Neuronal stem cell (in vitro differentiated cells): ENCODE measurements at regions not wholly inside any gene's neighbourhood (a gene's known extent, or its start where the extent isn't known, plus 50 kb on each side); places are given as distances from the start of the nearest gene placed in this dataset.

ENCODE experiments used
- DNase-seq: peaks from one replicate; pipeline ENCODE4 v3.0.0-alpha.2; 2013; ENCODE audit warnings: low spot score
- H2AFZ ChIP-seq: one replicate; pipeline ENCODE4 v1.6.1; 2013; ENCODE audit warnings: mild to moderate bottlenecking, low read length, inconsistent platforms
- H2AK5ac ChIP-seq: 2 replicates; pipeline ENCODE4 v1.6.1; 2013; ENCODE audit warnings: low read depth, mild to moderate bottlenecking, inconsistent platforms, low read length, moderate library complexity, mixed read lengths
- H2BK120ac ChIP-seq: 2 replicates; pipeline ENCODE4 v1.6.1; 2013; ENCODE audit warnings: low read depth, mild to moderate bottlenecking, inconsistent platforms, low read length, moderate library complexity, mixed read lengths
- H2BK12ac ChIP-seq: one replicate; pipeline ENCODE4 v1.6.1; 2013; ENCODE audit warnings: low read length, inconsistent platforms
- H2BK15ac ChIP-seq: 2 replicates; pipeline ENCODE4 v1.6.1; 2013; ENCODE audit warnings: mild to moderate bottlenecking, low read length, inconsistent platforms, mixed read lengths
- H2BK5ac ChIP-seq: one replicate; pipeline ENCODE4 v1.6.1; 2013; ENCODE audit warnings: inconsistent platforms, mild to moderate bottlenecking, low read length, moderate library complexity
- H3K14ac ChIP-seq: one replicate; pipeline ENCODE4 v1.6.1; 2013; ENCODE audit warnings: low read length, inconsistent platforms
- H3K18ac ChIP-seq: 2 replicates; pipeline ENCODE4 v1.6.1; 2013; ENCODE audit warnings: low read length, inconsistent platforms
- H3K23ac ChIP-seq: 2 replicates; pipeline ENCODE4 v1.6.1; 2013; ENCODE audit warnings: low read depth, mild to moderate bottlenecking, mixed read lengths, low read length, inconsistent platforms; ENCODE audit not compliant: poor library complexity
- H3K27ac ChIP-seq: replicated peaks from 3 replicates; pipeline ENCODE4 v1.5.1; 2013; ENCODE audit warnings: low read length, inconsistent platforms
- H3K27me3 ChIP-seq, 3 experiments: 2 replicates each; pipeline ENCODE4 v1.6.1; 2013; ENCODE audit warnings: low read length in 3 of 3, mild to moderate bottlenecking in 2 of 3, inconsistent platforms in 1 of 3, low read depth in 1 of 3, mixed read lengths in 1 of 3, moderate library complexity in 1 of 3; ENCODE audit not compliant: control insufficient read depth in 3 of 3, insufficient read depth in 3 of 3
- H3K36me3 ChIP-seq, 2 donors: replicated peaks in 1 of 2; 2 replicates each; pipeline ENCODE4 v1.6.1; 2013; ENCODE audit warnings: low read length in 2 of 2; ENCODE audit not compliant: control insufficient read depth in 2 of 2, insufficient read depth in 2 of 2
- H3K4ac ChIP-seq: 2 replicates; pipeline ENCODE4 v1.6.1; 2013; ENCODE audit warnings: inconsistent platforms, mild to moderate bottlenecking, low read length, moderate library complexity
- H3K4me1 ChIP-seq, 2 donors: 1 replicate in 1 of 2; 2 replicates in 1 of 2; pipeline ENCODE4 v1.6.1; 2013; ENCODE audit warnings: low read length in 2 of 2, low read depth in 1 of 2; ENCODE audit not compliant: control insufficient read depth in 2 of 2, insufficient read depth in 1 of 2
- H3K4me2 ChIP-seq: one replicate; pipeline ENCODE4 v1.6.1; 2013; ENCODE audit warnings: mild to moderate bottlenecking, low read length, inconsistent platforms; ENCODE audit not compliant: insufficient read depth, poor library complexity, severe bottlenecking
- H3K4me3 ChIP-seq, 2 donors: 2 replicates each; pipeline ENCODE4 v1.5.1; 2013; ENCODE audit warnings: low read length in 2 of 2, mild to moderate bottlenecking in 2 of 2, inconsistent platforms in 1 of 2, moderate library complexity in 1 of 2
- H3K79me1 ChIP-seq: one replicate; pipeline ENCODE4 v1.6.1; 2013; ENCODE audit warnings: low read depth, mild to moderate bottlenecking, inconsistent platforms, low read length, moderate library complexity
- H3K9ac ChIP-seq: one replicate; pipeline ENCODE4 v1.6.1; 2013; ENCODE audit warnings: mild to moderate bottlenecking, low read depth, low read length, inconsistent platforms; ENCODE audit not compliant: poor library complexity
- H3K9me3 ChIP-seq, 2 donors: replicated peaks in 1 of 2; 2 replicates each; pipeline versions ENCODE3 to v1.6.1; 2013; ENCODE audit warnings: low read length in 2 of 2, mild to moderate bottlenecking in 2 of 2, inconsistent platforms in 1 of 2, low read depth in 1 of 2, mixed read lengths in 1 of 2, moderate library complexity in 1 of 2; ENCODE audit not compliant: control insufficient read depth in 2 of 2, insufficient read depth in 1 of 2
- H4K8ac ChIP-seq: one replicate; pipeline ENCODE4 v1.6.1; 2013; ENCODE audit warnings: low read depth, mild to moderate bottlenecking, inconsistent platforms, low read length, moderate library complexity
- H4K91ac ChIP-seq: one replicate; pipeline ENCODE4 v1.6.1; 2013; ENCODE audit warnings: low read length, low read depth, mild to moderate bottlenecking, inconsistent platforms; ENCODE audit not compliant: poor library complexity
- WGBS, 2 donors: extraction: QIAGEN DNeasy Blood & Tissue Kit; methylation state at CpG; one replicate each; pipeline ENCODE4 v1.1.7; 2013; ENCODE audit warnings: missing lambda C conversion rate in 2 of 2, mixed read lengths in 1 of 2; ENCODE audit not compliant: insufficient read length in 2 of 2, insufficient replicate concordance in 1 of 2; ENCODE audit errors: extremely low coverage in 2 of 2; 5-methylcytosine and 5-hydroxymethylcytosine counted together

GRCh38 chr5:159786201-159786600, 130.1 kb upstream of the ADRA1B start:
- H2AFZ ChIP-seq = no peak overlapping the region
- DNase-seq = no peak
- H3K4ac ChIP-seq = no peak overlapping the region
- H3K9me3 ChIP-seq = no peaks in the 10 kb centered on the region
- no peak overlapping the region for H2AK5ac ChIP-seq
- H2BK120ac ChIP-seq = no peak overlapping the region
- H3K9ac ChIP-seq = no peak overlapping the region
- no peaks in the 10 kb centered on the region for H3K36me3 ChIP-seq
- no peak overlapping the region for H3K4me2 ChIP-seq
- no peak overlapping the region for H3K14ac ChIP-seq
- H3K18ac ChIP-seq = no peak overlapping the region
- no peak overlapping the region for H3K23ac ChIP-seq
- no peaks in the 10 kb centered on the region for H3K4me1 ChIP-seq
- no peak overlapping the region for H2BK12ac ChIP-seq
- no CpG with 5 or more reads among the region's 3 CpGs for WGBS, 2 donors
- H2BK5ac ChIP-seq = no peak overlapping the region
- no peak overlapping the region for H4K8ac ChIP-seq
- no peak overlapping the region for H2BK15ac ChIP-seq
- H3K27me3 ChIP-seq = no peaks in the 10 kb centered on the region
- H3K27ac ChIP-seq = no peak overlapping the region
- H3K79me1 ChIP-seq = no peaks in the 10 kb centered on the region
- no peak overlapping the region for H4K91ac ChIP-seq
- no peak overlapping the region for H3K4me3 ChIP-seq

GRCh38 chr5:159786901-159787691, 129.2 kb upstream of the ADRA1B start:
- H3K4ac ChIP-seq = no peak overlapping the region
- no peak overlapping the region for H3K14ac ChIP-seq
- no peak overlapping the region for H2AK5ac ChIP-seq
- H3K18ac ChIP-seq = no peak overlapping the region
- H2BK5ac ChIP-seq = no peak overlapping the region
- no peak overlapping the region for H2BK120ac ChIP-seq
- H3K4me1 ChIP-seq = no peaks in the 10 kb centered on the region
- no peak for DNase-seq
- H3K27ac ChIP-seq = no peak overlapping the region
- H2BK15ac ChIP-seq = no peak overlapping the region
- no peak overlapping the region for H2BK12ac ChIP-seq
- no peaks in the 10 kb centered on the region for H3K27me3 ChIP-seq
- H3K23ac ChIP-seq = no peak overlapping the region
- no peak overlapping the region for H3K9ac ChIP-seq
- no peak overlapping the region for H4K91ac ChIP-seq
- no peak overlapping the region for H3K4me2 ChIP-seq
- H3K4me3 ChIP-seq = no peak overlapping the region
- no peaks in the 10 kb centered on the region for H3K79me1 ChIP-seq
- H3K36me3 ChIP-seq = no peaks in the 10 kb centered on the region
- no peak overlapping the region for H2AFZ ChIP-seq
- WGBS, 2 donors = no CpG with 5 or more reads among the region's 14 CpGs
- no peak overlapping the region for H4K8ac ChIP-seq
- H3K9me3 ChIP-seq = no peaks in the 10 kb centered on the region

GRCh38 chr5:159787837-159788236, 128.4 kb upstream of the ADRA1B start:
- Histone ChIP-seq H4K8ac (no peak overlapping the region), H3K27me3 (no peaks in the 10 kb centered on the region), H2BK120ac (no peak overlapping the region), H3K36me3 (no peaks in the 10 kb centered on the region), H2BK5ac (no peak overlapping the region), H3K4me3 (no peak overlapping the region), H3K14ac (no peak overlapping the region), H3K9ac (no peak overlapping the region), H2BK15ac (no peak overlapping the region), H2AFZ (no peak overlapping the region), H3K4me2 (no peak overlapping the region), H3K9me3 (no peaks in the 10 kb centered on the region), H3K27ac (no peak overlapping the region), H3K4ac (no peak overlapping the region), H3K4me1 (no peaks in the 10 kb centered on the region), H3K23ac (no peak overlapping the region), H4K91ac (no peak overlapping the region), H3K18ac (no peak overlapping the region), H3K79me1 (no peaks in the 10 kb centered on the region), H2AK5ac (no peak overlapping the region), H2BK12ac (no peak overlapping the region)
- WGBS, 2 donors = no CpG with 5 or more reads among the region's 2 CpGs
- no peak for DNase-seq

GRCh38 chr5:159788835-159789331, 127.4 kb upstream of the ADRA1B start:
- no peak overlapping the region for H4K8ac ChIP-seq

More at GRCh38 chr5:159788835-159789331, 127.4 kb upstream of the ADRA1B start:
- H2BK12ac ChIP-seq = no peak overlapping the region
- no peaks in the 10 kb centered on the region for H3K36me3 ChIP-seq
- no peaks in the 10 kb centered on the region for H3K4me1 ChIP-seq
- H3K9me3 ChIP-seq = no peaks in the 10 kb centered on the region
- no peak overlapping the region for H3K9ac ChIP-seq
- no peak overlapping the region for H3K4me3 ChIP-seq
- no peak overlapping the region for H3K14ac ChIP-seq
- peak overlapping the region; percentile 31 for H2AK5ac ChIP-seq
- peak overlapping the region; percentile 23 for H3K18ac ChIP-seq
- no CpG with 5 or more reads among the region's 5 CpGs for WGBS, 2 donors
- H3K23ac ChIP-seq = no peak overlapping the region
- DNase-seq = no peak
- no peak overlapping the region for H3K4me2 ChIP-seq
- no peak overlapping the region for H2BK120ac ChIP-seq
- H2BK5ac ChIP-seq = peak overlapping the region; percentile 20
- no peak overlapping the region for H2BK15ac ChIP-seq
- no peak overlapping the region for H3K27ac ChIP-seq
- H3K27me3 ChIP-seq = no peaks in the 10 kb centered on the region
- no peak overlapping the region for H4K91ac ChIP-seq
- H3K79me1 ChIP-seq = no peaks in the 10 kb centered on the region
- no peak overlapping the region for H3K4ac ChIP-seq
- no peak overlapping the region for H2AFZ ChIP-seq
